ENCODE measurements at regions not wholly inside any gene's neighbourhood (a gene's known extent, or its start where the extent isn't known, plus 50 kb on each side); places are given as distances from the start of the nearest gene placed in this dataset.

GRCh38 chr2:220433131-220433530 is 805.7 kb downstream of the SLC4A3 start:
- no peak for DNase-seq (ENCODE audit: low spot score)

- no peak for DNase-seq (ENCODE audit: low spot score)
Observed at GRCh38 chr2:220434385-220434784, 807.0 kb downstream of the SLC4A3 start.

GRCh38 chr2:220437938-220438337 is 810.5 kb downstream of the SLC4A3 start:
- no peak for DNase-seq (ENCODE audit: low spot score)

GRCh38 chr2:220440731-220441130 is 813.3 kb downstream of the SLC4A3 start:
- no peak for DNase-seq (ENCODE audit: low spot score)

- no peak for DNase-seq (ENCODE audit: low spot score)
Observed at GRCh38 chr2:220441404-220441803, 814.0 kb downstream of the SLC4A3 start.

GRCh38 chr2:220442012-220442411 is 814.6 kb downstream of the SLC4A3 start:
- no peak for DNase-seq (ENCODE audit: low spot score)

- DNase-seq (ENCODE audit: low spot score), result no peak
Observed at GRCh38 chr2:220445429-220446105, 818.1 kb downstream of the SLC4A3 start.

- no peak for DNase-seq (ENCODE audit: low spot score)
Observed at GRCh38 chr2:220446106-220446712, 818.8 kb downstream of the SLC4A3 start.

GRCh38 chr2:220450846-220451245 is 823.4 kb downstream of the SLC4A3 start:
- DNase-seq (ENCODE audit: low spot score), result no peak

- no peak for DNase-seq (ENCODE audit: low spot score)
Observed at GRCh38 chr2:220451438-220451837, 824.0 kb downstream of the SLC4A3 start.

GRCh38 chr2:220452561-220452960 is 825.1 kb downstream of the SLC4A3 start:
- DNase-seq (ENCODE audit: low spot score), result no peak

GRCh38 chr2:220455351-220455990 is 828.0 kb downstream of the SLC4A3 start:
- no peak for DNase-seq (ENCODE audit: low spot score)

- DNase-seq (ENCODE audit: low spot score), result no peak
Observed at GRCh38 chr2:220458051-220458450, 830.6 kb downstream of the SLC4A3 start.

GRCh38 chr2:220460257-220460985 is 833.0 kb downstream of the SLC4A3 start:
- DNase-seq (ENCODE audit: low spot score), result no peak

GRCh38 chr2:220463876-220464275 is 836.4 kb downstream of the SLC4A3 start:
- DNase-seq (ENCODE audit: low spot score), result no peak

- DNase-seq (ENCODE audit: low spot score), result no peak
Observed at GRCh38 chr2:220465700-220466099, 838.3 kb downstream of the SLC4A3 start.

- DNase-seq (ENCODE audit: low spot score), result no peak
Observed at GRCh38 chr2:220466251-220466691, 838.8 kb downstream of the SLC4A3 start.

GRCh38 chr2:220469201-220469600 is 841.8 kb downstream of the SLC4A3 start:
- DNase-seq (ENCODE audit: low spot score), result no peak

- DNase-seq (ENCODE audit: low spot score), result no peak
Observed at GRCh38 chr2:220473611-220474010, 846.2 kb downstream of the SLC4A3 start.

GRCh38 chr2:220476877-220477276 is 849.4 kb downstream of the SLC4A3 start:
- no peak for DNase-seq (ENCODE audit: low spot score)

- DNase-seq (ENCODE audit: low spot score), result no peak
Observed at GRCh38 chr2:220478305-220479058, 851.1 kb downstream of the SLC4A3 start.

- no peak for DNase-seq (ENCODE audit: low spot score)
Observed at GRCh38 chr2:220482716-220483115, 855.3 kb downstream of the SLC4A3 start.
